Vagina (tissue), 2 donors: ENCODE measurements at regions not wholly inside any gene's neighbourhood (a gene's known extent, or its start where the extent isn't known, plus 50 kb on each side); places are given as distances from the start of the nearest gene placed in this dataset.

ENCODE experiments used
- POLR2A ChIP-seq, 2 donors: fragments of 450-650 bp; IDR thresholded peaks; one replicate each; pipeline ENCODE4 v1.6.1; 2017; ENCODE audit warnings: antibody characterized with exemption in 2 of 2, mild to moderate bottlenecking in 2 of 2, moderate library complexity in 2 of 2
- POLR2AphosphoS5 ChIP-seq, 2 donors: sonication (generic); formaldehyde crosslinking; IDR thresholded peaks; one replicate each; pipeline ENCODE4 v1.9.0; 2017; ENCODE audit warnings: antibody characterized with exemption in 2 of 2, mild to moderate bottlenecking in 2 of 2, low read depth in 1 of 2; ENCODE audit not compliant: insufficient read depth in 1 of 2
- TF ChIP-seq, protein P1 (sequence below), 3 experiments: fragments of 450-650 bp in 2 of 3; fragments of 200-600 bp in 1 of 3; sonication (generic) in 1 of 3; IDR thresholded peaks; one replicate each; pipeline ENCODE4 v1.5.1; 2017 to 2019; ENCODE audit warnings: antibody characterized with exemption in 3 of 3, mild to moderate bottlenecking in 2 of 3, moderate library complexity in 2 of 3

- TF ChIP-seq POLR2A (IDR thresholded peaks at IDR 0.05) (no peak), POLR2AphosphoS5 (IDR thresholded peaks at IDR 0.05; ENCODE audit: insufficient read depth in 1 of 2, low read depth in 1 of 2) (no peak)
- TF ChIP-seq, protein P1, sequence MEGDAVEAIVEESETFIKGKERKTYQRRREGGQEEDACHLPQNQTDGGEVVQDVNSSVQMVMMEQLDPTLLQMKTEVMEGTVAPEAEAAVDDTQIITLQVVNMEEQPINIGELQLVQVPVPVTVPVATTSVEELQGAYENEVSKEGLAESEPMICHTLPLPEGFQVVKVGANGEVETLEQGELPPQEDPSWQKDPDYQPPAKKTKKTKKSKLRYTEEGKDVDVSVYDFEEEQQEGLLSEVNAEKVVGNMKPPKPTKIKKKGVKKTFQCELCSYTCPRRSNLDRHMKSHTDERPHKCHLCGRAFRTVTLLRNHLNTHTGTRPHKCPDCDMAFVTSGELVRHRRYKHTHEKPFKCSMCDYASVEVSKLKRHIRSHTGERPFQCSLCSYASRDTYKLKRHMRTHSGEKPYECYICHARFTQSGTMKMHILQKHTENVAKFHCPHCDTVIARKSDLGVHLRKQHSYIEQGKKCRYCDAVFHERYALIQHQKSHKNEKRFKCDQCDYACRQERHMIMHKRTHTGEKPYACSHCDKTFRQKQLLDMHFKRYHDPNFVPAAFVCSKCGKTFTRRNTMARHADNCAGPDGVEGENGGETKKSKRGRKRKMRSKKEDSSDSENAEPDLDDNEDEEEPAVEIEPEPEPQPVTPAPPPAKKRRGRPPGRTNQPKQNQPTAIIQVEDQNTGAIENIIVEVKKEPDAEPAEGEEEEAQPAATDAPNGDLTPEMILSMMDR (IDR thresholded peaks at IDR 0.05), result no peak
Measured at GRCh38 chr20:60901831-60902230, 350.2 kb upstream of the CDH4 start.
